Right atrium auricular region (tissue), 2 donors: ENCODE measurements at regions not wholly inside any gene's neighbourhood (a gene's known extent, or its start where the extent isn't known, plus 50 kb on each side); places are given as distances from the start of the nearest gene placed in this dataset.

Experiments
- DNase-seq: peaks from one replicate; pipeline ENCODE4 v3.0.0-alpha.2; 2019; ENCODE audit warnings: low spot score
- H3K27ac ChIP-seq, 2 donors: fragments of 200-600 bp; sonication (generic); 1 replicate in 1 of 2; 2 replicates in 1 of 2; pipeline ENCODE4 v1.5.1; 2016 to 2019
- H3K27me3 ChIP-seq, 2 donors: fragments of 200-600 bp; sonication (generic); one replicate each; pipeline versions ENCODE4 v1.5.1 to v1.6.0; 2017 to 2019
- H3K36me3 ChIP-seq: fragments of 200-600 bp; sonication (generic); one replicate; pipeline ENCODE4 v1.5.1; 2016
- H3K4me1 ChIP-seq, 2 donors: fragments of 200-600 bp; sonication (generic); one replicate each; pipeline versions ENCODE4 v1.5.1 to v1.6.0; 2017 to 2019
- H3K4me3 ChIP-seq, 2 donors: fragments of 200-600 bp; sonication (generic); 1 replicate in 1 of 2; 2 replicates in 1 of 2; pipeline ENCODE4 v1.5.1; 2017 to 2019; ENCODE audit warnings: mild to moderate bottlenecking in 1 of 2, moderate library complexity in 1 of 2
- H3K9me3 ChIP-seq, 2 donors: fragments of 200-600 bp; sonication (generic); one replicate each; pipeline ENCODE4 v1.5.1; 2019
- CTCF ChIP-seq, 2 donors: fragments of 200-600 bp; sonication (generic); IDR thresholded peaks; one replicate each; pipeline ENCODE4 v1.5.1; 2019; ENCODE audit warnings: antibody characterized with exemption in 2 of 2

GRCh38 chr9:135225619-135226228 is 138.3 kb downstream of the OLFM1 start:
- no peak for TF ChIP-seq CTCF (IDR thresholded peaks at IDR 0.05)
- Histone ChIP-seq H3K27me3 (no peaks in the 10 kb centered on the region), H3K4me3 (no peak overlapping the region), H3K36me3 (no peaks in the 10 kb centered on the region), H3K27ac (no peak overlapping the region), H3K4me1 (no peaks in the 10 kb centered on the region), H3K9me3 (no peaks in the 10 kb centered on the region)
- no peak for DNase-seq

GRCh38 chr9:135226369-135227050 is 139.0 kb downstream of the OLFM1 start:
- DNase-seq: no peak
- no peak for TF ChIP-seq CTCF (IDR thresholded peaks at IDR 0.05)
- H3K27ac ChIP-seq: no peak overlapping the region
- no peaks in the 10 kb centered on the region for H3K4me1 ChIP-seq
- no peaks in the 10 kb centered on the region for H3K27me3 ChIP-seq
- H3K9me3 ChIP-seq: no peaks in the 10 kb centered on the region
- no peak overlapping the region for H3K4me3 ChIP-seq
- no peaks in the 10 kb centered on the region for H3K36me3 ChIP-seq

GRCh38 chr9:135227641-135228251 is 140.3 kb downstream of the OLFM1 start:
- no peak for DNase-seq
- TF ChIP-seq CTCF (IDR thresholded peaks at IDR 0.05): no peak
- no peaks in the 10 kb centered on the region for H3K27me3 ChIP-seq

GRCh38 chr9:135228345-135228982 is 141.0 kb downstream of the OLFM1 start:
- Histone ChIP-seq H3K4me1 (no peaks in the 10 kb centered on the region), H3K9me3 (peaks cover 0 to under 1% of the 10 kb centered on the region in 2 donors), H3K27me3 (no peaks in the 10 kb centered on the region), H3K4me3 (no peak overlapping the region), H3K27ac (no peak overlapping the region), H3K36me3 (no peaks in the 10 kb centered on the region)
- DNase-seq: no peak
- no peak for TF ChIP-seq CTCF (IDR thresholded peaks at IDR 0.05)

More at GRCh38 chr9:135227641-135228251, 140.3 kb downstream of the OLFM1 start:
- no peaks in the 10 kb centered on the region for H3K9me3 ChIP-seq
- no peak overlapping the region for H3K4me3 ChIP-seq
- H3K4me1 ChIP-seq: no peaks in the 10 kb centered on the region
- H3K27ac ChIP-seq: no peak overlapping the region
- no peaks in the 10 kb centered on the region for H3K36me3 ChIP-seq

- TF ChIP-seq CTCF (IDR thresholded peaks at IDR 0.05): no peak
- H3K9me3 ChIP-seq: peaks cover 0 to 7% of the 10 kb centered on the region in 2 donors
- no peaks in the 10 kb centered on the region for H3K27me3 ChIP-seq
- no peak for DNase-seq
- H3K27ac ChIP-seq: no peak overlapping the region
- no peaks in the 10 kb centered on the region for H3K36me3 ChIP-seq
- H3K4me1 ChIP-seq: no peaks in the 10 kb centered on the region
- no peak overlapping the region for H3K4me3 ChIP-seq
These were observed 141.6 kb downstream of the OLFM1 start for GRCh38 chr9:135228983-135229625.
